Peyer's patch (tissue), 4 donors: ENCODE measurements at regions not wholly inside any gene's neighbourhood (a gene's known extent, or its start where the extent isn't known, plus 50 kb on each side); places are given as distances from the start of the nearest gene placed in this dataset.

Experiments
- DNase-seq, 3 donors: peaks; one replicate each; pipeline ENCODE4 v3.0.0-alpha.2; 2017 to 2019
- H3K27ac ChIP-seq, 4 donors: fragments of 200-600 bp; sonication (generic); one replicate each; pipeline ENCODE4 v1.5.1; 2016 to 2019
- H3K27me3 ChIP-seq, 2 donors: fragments of 200-600 bp; sonication (generic); one replicate each; pipeline ENCODE4 v1.5.1; 2019
- H3K36me3 ChIP-seq, 3 donors: fragments of 200-600 bp; sonication (generic); one replicate each; pipeline ENCODE4 v1.5.1; 2016 to 2019
- H3K4me1 ChIP-seq, 4 donors: fragments of 200-600 bp; sonication (generic); one replicate each; pipeline ENCODE4 v1.5.1; 2016 to 2019
- H3K4me3 ChIP-seq, 4 donors: fragments of 200-600 bp; sonication (generic); 1 replicate in 3 of 4; 2 replicates in 1 of 4; pipeline ENCODE4 v1.5.1; 2016 to 2019; ENCODE audit warnings: mild to moderate bottlenecking in 1 of 4
- H3K9me3 ChIP-seq, 4 donors: fragments of 200-600 bp; sonication (generic); one replicate each; pipeline ENCODE4 v1.5.1; 2016 to 2019; ENCODE audit warnings: mild to moderate bottlenecking in 1 of 4
- CTCF ChIP-seq, 6 experiments: fragments of 450-650 bp in 4 of 6; fragments of 200-600 bp in 2 of 6; sonication (generic) in 1 of 6; IDR thresholded peaks; one replicate each; pipeline ENCODE4 v1.5.1; 2017 to 2019; ENCODE audit warnings: antibody characterized with exemption in 6 of 6, mild to moderate bottlenecking in 3 of 6, moderate library complexity in 1 of 6
- POLR2A ChIP-seq, 2 donors: fragments of 450-650 bp; IDR thresholded peaks; one replicate each; pipeline ENCODE4 v1.5.1; 2017; ENCODE audit warnings: antibody characterized with exemption in 2 of 2, mild to moderate bottlenecking in 2 of 2, moderate library complexity in 2 of 2

GRCh38 chr2:219709331-219709761, 81.9 kb downstream of the SLC4A3 start:
- Histone ChIP-seq H3K27ac (no peak overlapping the region), H3K36me3 (no peaks in the 10 kb centered on the region), H3K27me3 (no peaks in the 10 kb centered on the region), H3K4me3 (no peak overlapping the region), H3K9me3 (no peaks in the 10 kb centered on the region), H3K4me1 (no peaks in the 10 kb centered on the region)
- DNase-seq = no peak
- TF ChIP-seq CTCF (IDR thresholded peaks at IDR 0.05) = no peak
- no peak for TF ChIP-seq POLR2A (IDR thresholded peaks at IDR 0.05)

GRCh38 chr2:219713110-219713509, 85.7 kb downstream of the SLC4A3 start:
- no peak for DNase-seq
- Histone ChIP-seq H3K4me3 (no peak overlapping the region), H3K27ac (no peak overlapping the region), H3K27me3 (no peaks in the 10 kb centered on the region), H3K9me3 (no peaks in the 10 kb centered on the region), H3K4me1 (no peaks in the 10 kb centered on the region), H3K36me3 (no peaks in the 10 kb centered on the region)
- no peak for TF ChIP-seq POLR2A (IDR thresholded peaks at IDR 0.05)
- TF ChIP-seq CTCF (IDR thresholded peaks at IDR 0.05) = no peak

- no peaks in the 10 kb centered on the region for H3K9me3 ChIP-seq
- no peaks in the 10 kb centered on the region for H3K27me3 ChIP-seq
- H3K27ac ChIP-seq = no peak overlapping the region
- TF ChIP-seq POLR2A (IDR thresholded peaks at IDR 0.05) = no peak
- TF ChIP-seq CTCF (IDR thresholded peaks at IDR 0.05) = no peak
- no peak for DNase-seq
- no peaks in the 10 kb centered on the region for H3K4me1 ChIP-seq
- no peaks in the 10 kb centered on the region for H3K36me3 ChIP-seq
- no peak overlapping the region for H3K4me3 ChIP-seq
Observed at GRCh38 chr2:219714681-219715400, 87.4 kb downstream of the SLC4A3 start.

DNA sequence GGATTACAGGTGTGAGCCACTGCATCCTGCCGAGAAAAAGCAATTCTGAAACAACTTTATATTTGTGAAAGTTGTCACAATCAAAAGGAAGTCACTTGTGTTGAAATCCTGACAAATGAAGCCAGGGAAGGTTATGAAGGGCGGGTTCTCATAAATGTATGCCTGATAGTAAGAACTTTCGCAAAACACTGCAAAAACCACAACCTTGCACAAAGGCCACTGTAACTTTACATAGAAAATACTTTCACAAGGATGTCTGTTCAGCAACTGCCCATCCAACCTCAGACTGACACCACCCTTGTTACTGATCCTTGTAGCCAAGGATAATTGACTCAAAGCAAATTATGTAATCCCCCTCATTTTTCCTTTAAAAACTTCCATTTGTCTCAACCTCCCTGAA, 90.6 kb downstream of the SLC4A3 start:
- no peak overlapping the region for H3K4me3 ChIP-seq
- no peaks in the 10 kb centered on the region for H3K4me1 ChIP-seq
- H3K9me3 ChIP-seq = no peaks in the 10 kb centered on the region
- H3K27me3 ChIP-seq = no peaks in the 10 kb centered on the region
- no peak overlapping the region for H3K27ac ChIP-seq
- TF ChIP-seq CTCF (IDR thresholded peaks at IDR 0.05) (no peak), POLR2A (IDR thresholded peaks at IDR 0.05) (no peak)
- no peak for DNase-seq
- no peaks in the 10 kb centered on the region for H3K36me3 ChIP-seq

DNA sequence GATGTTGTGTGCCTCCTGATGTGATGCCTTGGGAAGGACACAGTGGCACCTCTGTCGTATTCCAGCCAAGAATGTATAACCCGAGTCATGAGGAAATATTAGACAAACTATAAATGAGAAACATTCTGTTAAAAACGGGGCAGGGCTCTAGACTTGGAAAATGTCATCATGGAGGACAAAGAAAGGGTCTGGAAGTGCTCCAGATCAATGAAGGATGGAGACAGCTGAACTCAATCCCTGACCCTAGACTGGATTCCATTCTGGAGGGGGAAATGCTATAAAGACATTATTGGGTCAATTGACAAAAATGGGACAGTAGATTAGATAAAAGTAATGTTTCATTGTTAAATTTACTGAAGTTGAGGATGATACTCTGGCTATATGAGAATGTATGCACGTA, 92.1 kb downstream of the SLC4A3 start:
- DNase-seq = no peak
- TF ChIP-seq CTCF (IDR thresholded peaks at IDR 0.05) (no peak), POLR2A (IDR thresholded peaks at IDR 0.05) (no peak)
- Histone ChIP-seq H3K4me3 (no peak overlapping the region), H3K36me3 (no peaks in the 10 kb centered on the region), H3K4me1 (no peaks in the 10 kb centered on the region), H3K27ac (no peak overlapping the region), H3K9me3 (no peaks in the 10 kb centered on the region), H3K27me3 (no peaks in the 10 kb centered on the region)

GRCh38 chr2:219720956-219721355, 93.5 kb downstream of the SLC4A3 start:
- no peak for DNase-seq
- no peak overlapping the region for H3K4me3 ChIP-seq
- H3K27ac ChIP-seq = no peak overlapping the region
- TF ChIP-seq POLR2A (IDR thresholded peaks at IDR 0.05) = no peak
- TF ChIP-seq CTCF (IDR thresholded peaks at IDR 0.05) = no peak
- H3K9me3 ChIP-seq = no peaks in the 10 kb centered on the region
- no peaks in the 10 kb centered on the region for H3K36me3 ChIP-seq
- no peaks in the 10 kb centered on the region for H3K4me1 ChIP-seq
- no peaks in the 10 kb centered on the region for H3K27me3 ChIP-seq
